GM12864 (cell line): ENCODE measurements at regions not wholly inside any gene's neighbourhood (a gene's known extent, or its start where the extent isn't known, plus 50 kb on each side); places are given as distances from the start of the nearest gene placed in this dataset.

ENCODE experiments used
- DNase-seq: peaks from one replicate; pipeline ENCODE4 v3.0.0-alpha.2; 2011; ENCODE audit warnings: low read depth
- H3K4me3 ChIP-seq: 2 replicates; pipeline ENCODE4 v1.5.1; 2011; ENCODE audit warnings: mild to moderate bottlenecking, low read depth, low read length, control low read depth
- TF ChIP-seq, protein P1 (sequence below): IDR thresholded peaks from 2 replicates; pipeline ENCODE4 v1.5.1; 2011; ENCODE audit warnings: low read depth, mild to moderate bottlenecking, moderate library complexity, low read length, control low read depth, inconsistent platforms; ENCODE audit errors: missing control alignments

DNA sequence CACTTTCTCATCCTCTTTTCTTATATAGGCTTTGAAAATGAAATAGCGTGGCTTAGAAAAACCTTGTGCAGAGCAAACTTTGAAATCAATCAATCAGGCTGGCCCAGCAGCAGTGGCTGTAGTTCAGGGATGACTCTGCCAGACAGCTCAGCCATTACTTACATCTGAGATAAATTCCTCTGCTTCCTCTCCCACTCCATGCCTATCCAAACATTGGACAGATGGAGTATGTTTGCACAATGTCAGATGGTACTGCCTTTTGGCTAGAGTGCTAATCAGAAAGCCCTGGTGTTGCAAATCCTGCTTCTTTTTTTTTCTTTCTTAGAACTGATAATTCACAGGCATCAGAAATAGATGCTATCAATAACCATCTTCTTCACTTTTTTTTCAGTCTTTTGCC is 1065.1 kb downstream of the AGBL1 start:
- no peak for DNase-seq
- TF ChIP-seq, protein P1, sequence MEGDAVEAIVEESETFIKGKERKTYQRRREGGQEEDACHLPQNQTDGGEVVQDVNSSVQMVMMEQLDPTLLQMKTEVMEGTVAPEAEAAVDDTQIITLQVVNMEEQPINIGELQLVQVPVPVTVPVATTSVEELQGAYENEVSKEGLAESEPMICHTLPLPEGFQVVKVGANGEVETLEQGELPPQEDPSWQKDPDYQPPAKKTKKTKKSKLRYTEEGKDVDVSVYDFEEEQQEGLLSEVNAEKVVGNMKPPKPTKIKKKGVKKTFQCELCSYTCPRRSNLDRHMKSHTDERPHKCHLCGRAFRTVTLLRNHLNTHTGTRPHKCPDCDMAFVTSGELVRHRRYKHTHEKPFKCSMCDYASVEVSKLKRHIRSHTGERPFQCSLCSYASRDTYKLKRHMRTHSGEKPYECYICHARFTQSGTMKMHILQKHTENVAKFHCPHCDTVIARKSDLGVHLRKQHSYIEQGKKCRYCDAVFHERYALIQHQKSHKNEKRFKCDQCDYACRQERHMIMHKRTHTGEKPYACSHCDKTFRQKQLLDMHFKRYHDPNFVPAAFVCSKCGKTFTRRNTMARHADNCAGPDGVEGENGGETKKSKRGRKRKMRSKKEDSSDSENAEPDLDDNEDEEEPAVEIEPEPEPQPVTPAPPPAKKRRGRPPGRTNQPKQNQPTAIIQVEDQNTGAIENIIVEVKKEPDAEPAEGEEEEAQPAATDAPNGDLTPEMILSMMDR: no peak
- no peak overlapping the region for H3K4me3 ChIP-seq

DNA sequence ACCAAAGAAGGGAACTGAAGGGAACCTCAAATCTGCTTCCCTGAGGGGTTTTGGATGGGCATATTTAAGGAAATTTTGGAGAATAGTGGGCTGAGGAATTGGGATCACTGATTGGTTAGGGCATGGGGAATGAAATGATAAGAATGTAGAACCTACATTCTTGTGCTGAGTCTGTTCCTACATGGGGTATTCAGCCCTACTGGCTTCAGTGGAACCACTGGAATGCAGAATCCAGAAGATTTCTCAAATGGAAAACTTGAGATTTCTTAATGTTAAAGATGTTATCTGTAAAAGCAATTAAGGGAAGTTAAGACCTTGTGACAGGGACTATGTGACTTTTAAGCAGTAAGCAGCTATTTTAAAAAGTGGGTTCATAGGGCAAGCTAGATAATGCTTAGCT is 1062.4 kb downstream of the AGBL1 start:
- no peak for DNase-seq
- TF ChIP-seq, protein P1: no peak

DNA sequence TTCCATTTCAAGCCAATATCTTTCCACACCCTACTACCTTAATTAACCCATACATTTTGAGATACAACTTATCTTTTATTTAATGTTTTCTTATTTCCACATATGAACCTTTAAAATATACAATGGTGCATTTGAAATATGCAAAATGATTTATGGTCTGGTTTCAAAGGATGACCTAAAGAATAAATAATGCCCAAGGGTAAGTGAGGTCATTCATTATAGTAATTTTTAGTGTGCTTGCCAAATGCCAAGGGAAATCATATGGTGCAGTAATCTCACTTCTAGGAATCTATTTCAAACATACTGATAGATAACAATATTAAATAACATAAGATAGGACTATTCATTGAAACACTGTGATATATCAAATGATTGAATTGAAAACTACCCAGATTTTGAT is 1055.4 kb downstream of the AGBL1 start:
- DNase-seq: no peak
- H3K4me3 ChIP-seq: no peak overlapping the region
- TF ChIP-seq, protein P1: no peak

More for the DNA sequence above, 1062.4 kb downstream of the AGBL1 start:
- no peak overlapping the region for H3K4me3 ChIP-seq

DNA sequence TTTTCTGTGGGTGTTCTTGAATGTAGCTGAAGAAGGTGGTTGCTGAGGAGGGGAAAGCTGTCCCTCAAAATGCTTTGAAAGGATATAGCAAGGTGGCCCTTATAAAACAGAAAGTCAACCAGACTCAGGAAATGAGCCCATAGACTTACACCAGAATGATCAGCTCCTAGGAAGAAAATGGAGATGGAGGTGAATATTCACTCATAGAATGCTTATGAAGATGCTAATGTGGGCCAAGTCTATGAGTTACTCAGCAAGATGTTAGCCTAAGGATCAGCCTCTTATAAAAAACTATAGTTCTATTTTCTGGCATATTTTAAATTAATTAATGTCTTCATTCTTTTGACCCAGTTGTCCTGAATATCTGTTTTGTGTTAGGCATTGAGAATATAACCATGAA is 1054.0 kb downstream of the AGBL1 start:
- H3K4me3 ChIP-seq: no peak overlapping the region
- TF ChIP-seq, protein P1: no peak
- no peak for DNase-seq

DNA sequence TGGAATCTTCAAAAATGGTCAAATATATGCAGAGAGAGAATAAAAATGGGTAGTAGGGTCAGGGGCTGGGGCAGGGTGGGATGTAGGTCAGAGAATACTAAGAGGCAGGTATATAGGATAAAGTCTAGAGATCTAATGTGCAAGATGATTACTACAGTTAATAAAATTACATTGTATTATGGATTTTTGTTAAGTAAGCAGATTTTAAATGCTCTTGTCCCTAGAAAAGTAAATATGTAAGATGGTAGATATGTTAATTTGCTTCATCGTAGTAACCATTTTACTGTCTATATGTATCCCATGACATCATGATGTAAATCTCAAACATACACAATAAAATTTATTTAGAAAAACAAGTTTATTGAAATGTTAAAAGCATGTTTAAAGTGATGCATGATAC is 1051.4 kb downstream of the AGBL1 start:
- DNase-seq: no peak
- TF ChIP-seq, protein P1: no peak
- H3K4me3 ChIP-seq: no peak overlapping the region

DNA sequence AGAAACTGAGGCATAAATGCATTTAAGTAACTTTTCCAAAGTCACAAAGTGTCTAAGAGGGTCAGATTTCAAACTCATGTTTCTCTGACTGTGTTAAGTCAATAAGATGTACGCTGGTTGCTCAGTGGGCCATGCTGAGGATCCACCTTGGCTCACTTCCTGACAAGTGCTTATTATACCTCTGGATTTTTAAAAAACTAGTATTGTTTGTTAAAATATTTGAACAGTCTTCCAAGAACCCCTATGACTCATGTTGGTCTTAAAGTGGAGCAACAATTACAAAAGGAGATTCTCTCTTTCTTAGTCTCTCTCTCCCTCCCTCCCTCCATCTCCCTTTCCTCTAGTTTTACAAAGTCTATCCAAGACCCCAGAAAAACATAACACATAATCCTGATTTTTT is 1050.2 kb downstream of the AGBL1 start:
- DNase-seq: no peak
- no peak overlapping the region for H3K4me3 ChIP-seq
- TF ChIP-seq, protein P1: no peak

DNA sequence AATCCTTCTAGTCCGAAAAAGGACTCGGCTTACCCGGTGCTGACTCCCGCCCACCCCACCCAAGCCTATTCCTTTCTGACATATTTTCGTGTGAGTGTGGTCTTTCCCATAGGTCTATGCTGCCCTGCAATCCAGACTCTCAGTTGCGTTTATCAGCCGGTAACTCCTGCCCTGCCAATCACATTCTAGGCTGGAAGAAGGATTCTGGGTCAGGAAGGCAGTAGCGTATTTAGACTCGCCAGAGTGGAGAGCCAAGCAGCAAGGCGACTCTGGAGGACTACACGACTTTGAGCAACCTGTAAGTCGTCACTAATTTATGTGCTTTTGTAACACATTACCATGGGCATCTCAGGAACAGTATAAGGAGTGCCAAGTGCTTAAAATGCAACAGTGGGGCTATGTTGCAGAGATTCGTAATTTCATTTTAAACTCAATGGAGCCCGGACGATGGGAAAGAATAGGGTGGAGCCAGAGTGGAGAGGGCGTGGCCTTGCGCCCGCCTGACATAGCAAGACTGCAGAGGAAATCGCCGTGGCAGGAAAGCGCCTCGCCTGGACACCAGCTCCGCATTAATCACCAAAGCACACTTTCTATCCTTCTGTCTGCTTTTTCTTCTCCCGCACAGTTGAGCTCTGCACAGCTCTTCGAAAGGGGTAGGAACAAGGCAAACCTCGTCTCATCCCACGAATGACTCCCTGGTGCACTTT is 1044.2 kb downstream of the AGBL1 start:
- H3K4me3 ChIP-seq: no peak overlapping the region
- no peak for DNase-seq
- TF ChIP-seq, protein P1: no peak
